GM23248 (cell line): ENCODE measurements at regions not wholly inside any gene's neighbourhood (a gene's known extent, or its start where the extent isn't known, plus 50 kb on each side); places are given as distances from the start of the nearest gene placed in this dataset.
A peak's percentile ranks its signal among the peaks of the same experiment; 100 is the strongest.

Experiments used
- DNase-seq: peaks from one replicate; pipeline ENCODE4 v3.0.0-alpha.2; 2015
- H2AFZ ChIP-seq: fragments of 200-600 bp; sonication (generic); 2 replicates; pipeline ENCODE4 v1.6.1; 2016; ENCODE audit warnings: antibody characterized with exemption
- H3F3A ChIP-seq: fragments of 200-600 bp; sonication (generic); 2 replicates; pipeline ENCODE4 v1.6.1; 2016; ENCODE audit warnings: mild to moderate bottlenecking, antibody characterized with exemption, mixed run types; ENCODE audit not compliant: insufficient read depth
- H3K27ac ChIP-seq: fragments of 200-600 bp; sonication (generic); 2 replicates; pipeline ENCODE4 v1.5.1; 2016; ENCODE audit warnings: mild to moderate bottlenecking
- H3K27me3 ChIP-seq: fragments of 200-600 bp; sonication (generic); replicated peaks from 2 replicates; pipeline ENCODE4 v1.6.1; 2016; ENCODE audit warnings: mild to moderate bottlenecking; ENCODE audit not compliant: insufficient read depth
- H3K36me3 ChIP-seq: fragments of 200-600 bp; sonication (generic); 2 replicates; pipeline ENCODE4 v1.6.1; 2016; ENCODE audit warnings: low read depth, mild to moderate bottlenecking
- H3K4me1 ChIP-seq: fragments of 200-600 bp; sonication (generic); 2 replicates; pipeline ENCODE4 v1.6.1; 2016; ENCODE audit warnings: mild to moderate bottlenecking; ENCODE audit not compliant: insufficient read depth
- H3K4me2 ChIP-seq: fragments of 200-600 bp; sonication (generic); one replicate; pipeline ENCODE4 v1.6.1; 2016; ENCODE audit warnings: mild to moderate bottlenecking; ENCODE audit not compliant: unreplicated experiment
- H3K4me3 ChIP-seq: fragments of 200-600 bp; sonication (generic); 2 replicates; pipeline ENCODE4 v1.5.1; 2016; ENCODE audit warnings: mild to moderate bottlenecking
- H3K79me2 ChIP-seq: fragments of 200-600 bp; sonication (generic); 2 replicates; pipeline ENCODE4 v1.6.1; 2016; ENCODE audit warnings: mild to moderate bottlenecking; ENCODE audit not compliant: insufficient read depth
- H3K9ac ChIP-seq: fragments of 200-600 bp; sonication (generic); 2 replicates; pipeline ENCODE4 v1.6.1; 2016; ENCODE audit warnings: mild to moderate bottlenecking
- H3K9me2 ChIP-seq: fragments of 200-600 bp; sonication (generic); 2 replicates; pipeline ENCODE4 v1.6.1; 2016; ENCODE audit warnings: mixed run types, mild to moderate bottlenecking, moderate library complexity; ENCODE audit not compliant: insufficient read depth
- H3K9me3 ChIP-seq: fragments of 200-600 bp; sonication (generic); one replicate; pipeline ENCODE4 v1.6.1; 2017; ENCODE audit warnings: low read depth
- H4K20me1 ChIP-seq: fragments of 200-600 bp; sonication (generic); 2 replicates; pipeline ENCODE4 v1.6.0; 2016; ENCODE audit not compliant: insufficient read depth
- EZH2 ChIP-seq: fragments of 200-600 bp; sonication (generic); IDR thresholded peaks from 2 replicates; pipeline ENCODE4 v1.6.1; 2018; ENCODE audit warnings: antibody characterized with exemption, mild to moderate bottlenecking; ENCODE audit not compliant: insufficient read depth, poor library complexity, severe bottlenecking
- EZH2phosphoT487 ChIP-seq: fragments of 200-600 bp; sonication (generic); IDR thresholded peaks from 2 replicates; pipeline ENCODE4 v1.6.1; 2018; ENCODE audit warnings: antibody characterized with exemption, moderate library complexity, mild to moderate bottlenecking, low read depth; ENCODE audit not compliant: insufficient read depth
- WGBS, 2 experiments: methylation state at CpG; one replicate each; pipeline ENCODE4 v1.1.6; 2015 to 2017; ENCODE audit warnings: low lambda C conversion rate in 2 of 2, low coverage in 1 of 2; ENCODE audit errors: missing lambda C conversion rate in 2 of 2; 5-methylcytosine and 5-hydroxymethylcytosine counted together
- in situ Hi-C: fragments of 300-500 bp; cut with MboI; formaldehyde crosslinking; loops from 2 replicates; pipeline ENCODE4 v1.15.0; 2020

DNA sequence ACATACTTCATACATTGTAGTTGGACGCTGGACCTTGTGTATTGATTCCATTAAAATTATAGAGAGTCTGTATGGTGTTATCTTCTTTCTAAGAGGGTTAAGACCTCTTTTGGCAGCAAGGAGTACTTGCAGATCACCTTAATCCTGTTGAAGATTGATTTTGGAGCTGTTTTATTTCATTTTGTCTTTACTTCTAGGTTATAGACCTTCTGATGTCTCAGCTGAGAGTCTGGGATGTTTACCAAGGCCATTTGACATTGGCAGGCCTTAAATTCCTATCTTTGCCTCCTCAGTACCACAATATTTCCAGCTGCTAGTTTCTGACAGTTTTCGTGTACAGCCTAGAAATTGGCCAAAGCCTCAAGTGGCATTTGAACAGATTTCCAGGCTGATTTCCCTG lies 338.0 kb downstream of the LMO4 start:
- DNase-seq = no peak
- no peak overlapping the region for H2AFZ ChIP-seq
- no peaks in the 10 kb centered on the region for H3F3A ChIP-seq
- no peak for TF ChIP-seq EZH2phosphoT487
- TF ChIP-seq EZH2 = no peak
- no peaks in the 10 kb centered on the region for H3K9me3 ChIP-seq
- no peak overlapping the region for H3K27ac ChIP-seq
- H3K9me2 ChIP-seq = no peaks in the 10 kb centered on the region
- no peaks in the 10 kb centered on the region for H3K4me1 ChIP-seq
- no peak overlapping the region for H3K4me3 ChIP-seq
- no peaks in the 10 kb centered on the region for H4K20me1 ChIP-seq
- H3K4me2 ChIP-seq = no peak overlapping the region
- H3K79me2 ChIP-seq = no peaks in the 10 kb centered on the region
- in situ Hi-C loops = no loop called here
- no peak overlapping the region for H3K9ac ChIP-seq
- 53 to 59% methylated on average over 2 of the region's 2 CpGs for WGBS, 2 experiments
- H3K27me3 ChIP-seq = no peaks in the 10 kb centered on the region
- no peaks in the 10 kb centered on the region for H3K36me3 ChIP-seq

- Histone ChIP-seq H3K9ac (no peak overlapping the region), H3K27ac (no peak overlapping the region), H3K4me1 (no peaks in the 10 kb centered on the region), H3K36me3 (no peaks in the 10 kb centered on the region), H3K27me3 (no peaks in the 10 kb centered on the region), H3K79me2 (no peaks in the 10 kb centered on the region), H3K4me2 (no peak overlapping the region), H3F3A (no peaks in the 10 kb centered on the region), H3K4me3 (no peak overlapping the region), H2AFZ (no peak overlapping the region), H3K9me3 (no peaks in the 10 kb centered on the region), H4K20me1 (no peaks in the 10 kb centered on the region), H3K9me2 (no peaks in the 10 kb centered on the region)
- in situ Hi-C loops = no loop called here
- DNase-seq = no peak
- TF ChIP-seq EZH2phosphoT487 (no peak), EZH2 (no peak)
- WGBS, 2 experiments = 75 to 79% methylated on average over 1 of the region's 1 CpG
Measured at GRCh38 chr1:87669674-87670073, 341.0 kb downstream of the LMO4 start.

DNA sequence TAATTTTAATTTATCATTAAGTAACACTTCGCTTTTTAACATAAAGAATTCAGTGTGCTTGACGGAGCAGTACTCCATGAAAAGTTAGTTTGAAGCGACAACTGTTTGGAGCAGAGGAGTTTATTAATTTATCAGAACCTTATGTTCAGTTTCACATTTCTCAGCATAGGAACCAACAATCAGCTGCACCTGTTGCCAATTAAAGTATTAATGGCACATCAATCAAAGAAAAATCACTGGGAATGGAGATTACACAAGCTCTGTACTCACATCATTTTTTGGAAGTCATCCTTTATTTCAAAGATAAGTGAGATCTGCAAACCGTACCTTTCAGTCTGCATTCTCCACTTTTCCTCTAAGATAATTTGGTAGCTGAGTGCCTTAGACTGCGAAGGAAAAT lies 344.6 kb downstream of the LMO4 start:
- no peaks in the 10 kb centered on the region for H3K9me3 ChIP-seq
- no peak overlapping the region for H3K4me3 ChIP-seq
- H3K36me3 ChIP-seq = no peaks in the 10 kb centered on the region
- H3K27me3 ChIP-seq = no peaks in the 10 kb centered on the region
- DNase-seq = no peak
- in situ Hi-C loops = no loop called here
- H3K79me2 ChIP-seq = no peaks in the 10 kb centered on the region
- H4K20me1 ChIP-seq = no peaks in the 10 kb centered on the region
- no peaks in the 10 kb centered on the region for H3K4me1 ChIP-seq
- no peak overlapping the region for H3K4me2 ChIP-seq
- 56 to 62% methylated on average over 5 of the region's 5 CpGs for WGBS, 2 experiments
- H2AFZ ChIP-seq = no peak overlapping the region
- no peaks in the 10 kb centered on the region for H3F3A ChIP-seq
- H3K27ac ChIP-seq = no peak overlapping the region
- no peaks in the 10 kb centered on the region for H3K9me2 ChIP-seq
- H3K9ac ChIP-seq = no peak overlapping the region
- no peak for TF ChIP-seq EZH2phosphoT487
- TF ChIP-seq EZH2 = no peak

- no peaks in the 10 kb centered on the region for H3K79me2 ChIP-seq
- H3K4me2 ChIP-seq = no peak overlapping the region
- H3K27ac ChIP-seq = no peak overlapping the region
- 73 to 81% methylated on average over 3 of the region's 3 CpGs for WGBS, 2 experiments
- no peak overlapping the region for H2AFZ ChIP-seq
- peak; percentile 18 for DNase-seq
- in situ Hi-C loops = no loop called here
- no peaks in the 10 kb centered on the region for H3F3A ChIP-seq
- no peaks in the 10 kb centered on the region for H3K27me3 ChIP-seq
- no peaks in the 10 kb centered on the region for H3K36me3 ChIP-seq
- TF ChIP-seq EZH2 = no peak
- no peak for TF ChIP-seq EZH2phosphoT487
- H4K20me1 ChIP-seq = no peaks in the 10 kb centered on the region
- H3K4me3 ChIP-seq = no peak overlapping the region
- no peak overlapping the region for H3K9ac ChIP-seq
- H3K9me2 ChIP-seq = no peaks in the 10 kb centered on the region
- H3K4me1 ChIP-seq = no peaks in the 10 kb centered on the region
- no peaks in the 10 kb centered on the region for H3K9me3 ChIP-seq
Measured at GRCh38 chr1:87673748-87674147, 345.1 kb downstream of the LMO4 start.

- in situ Hi-C loops = no loop called here
- H3K9me3 ChIP-seq = no peaks in the 10 kb centered on the region
- no peaks in the 10 kb centered on the region for H4K20me1 ChIP-seq
- no peaks in the 10 kb centered on the region for H3K27me3 ChIP-seq
- no peaks in the 10 kb centered on the region for H3K36me3 ChIP-seq
- no peak for DNase-seq
- TF ChIP-seq EZH2 (no peak), EZH2phosphoT487 (no peak)
- no peak overlapping the region for H3K4me3 ChIP-seq
- no peaks in the 10 kb centered on the region for H3K9me2 ChIP-seq
- H2AFZ ChIP-seq = no peak overlapping the region
- 80 to 83% methylated on average over 5 of the region's 5 CpGs for WGBS, 2 experiments
- H3K79me2 ChIP-seq = no peaks in the 10 kb centered on the region
- no peak overlapping the region for H3K27ac ChIP-seq
- no peak overlapping the region for H3K9ac ChIP-seq
- H3K4me2 ChIP-seq = no peak overlapping the region
- no peaks in the 10 kb centered on the region for H3K4me1 ChIP-seq
- H3F3A ChIP-seq = no peaks in the 10 kb centered on the region
Measured at GRCh38 chr1:87674791-87675190, 346.1 kb downstream of the LMO4 start.
